22Rv1 (cell line): ENCODE measurements at regions not wholly inside any gene's neighbourhood (a gene's known extent, or its start where the extent isn't known, plus 50 kb on each side); places are given as distances from the start of the nearest gene placed in this dataset.

Experiments used
- H3K27ac ChIP-seq: fragments of 450-650 bp; 2 replicates; pipeline ENCODE4 v1.5.1; 2017
- ZFX ChIP-seq: fragments of 450-650 bp; IDR thresholded peaks from 2 replicates; pipeline ENCODE4 v1.6.1; 2017; ENCODE audit warnings: antibody characterized with exemption, borderline replicate concordance
- TF ChIP-seq, protein P1 (sequence below): fragments of 450-650 bp; IDR thresholded peaks from 2 replicates; pipeline ENCODE4 v1.5.1; 2017; ENCODE audit warnings: mild to moderate bottlenecking

DNA sequence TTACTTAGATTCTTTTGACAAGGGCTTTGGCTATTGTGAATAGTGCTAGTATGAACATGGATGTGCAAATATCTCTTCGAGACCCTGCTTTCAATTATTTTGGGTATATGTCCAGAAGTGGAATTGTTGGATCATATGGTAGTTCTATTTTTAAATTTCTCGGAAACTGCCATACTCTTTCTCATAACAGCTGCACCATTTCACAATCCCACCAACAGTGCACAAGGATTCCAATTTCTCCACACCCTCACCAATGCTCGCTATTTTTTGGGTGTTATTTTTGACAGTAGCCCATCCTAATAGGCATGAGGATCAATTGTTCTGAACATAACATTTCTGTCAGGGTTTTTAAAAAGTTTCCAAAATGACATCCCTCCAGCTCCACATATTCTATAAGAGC lies 69.2 kb upstream of the ESR1 start:
- TF ChIP-seq, protein P1, sequence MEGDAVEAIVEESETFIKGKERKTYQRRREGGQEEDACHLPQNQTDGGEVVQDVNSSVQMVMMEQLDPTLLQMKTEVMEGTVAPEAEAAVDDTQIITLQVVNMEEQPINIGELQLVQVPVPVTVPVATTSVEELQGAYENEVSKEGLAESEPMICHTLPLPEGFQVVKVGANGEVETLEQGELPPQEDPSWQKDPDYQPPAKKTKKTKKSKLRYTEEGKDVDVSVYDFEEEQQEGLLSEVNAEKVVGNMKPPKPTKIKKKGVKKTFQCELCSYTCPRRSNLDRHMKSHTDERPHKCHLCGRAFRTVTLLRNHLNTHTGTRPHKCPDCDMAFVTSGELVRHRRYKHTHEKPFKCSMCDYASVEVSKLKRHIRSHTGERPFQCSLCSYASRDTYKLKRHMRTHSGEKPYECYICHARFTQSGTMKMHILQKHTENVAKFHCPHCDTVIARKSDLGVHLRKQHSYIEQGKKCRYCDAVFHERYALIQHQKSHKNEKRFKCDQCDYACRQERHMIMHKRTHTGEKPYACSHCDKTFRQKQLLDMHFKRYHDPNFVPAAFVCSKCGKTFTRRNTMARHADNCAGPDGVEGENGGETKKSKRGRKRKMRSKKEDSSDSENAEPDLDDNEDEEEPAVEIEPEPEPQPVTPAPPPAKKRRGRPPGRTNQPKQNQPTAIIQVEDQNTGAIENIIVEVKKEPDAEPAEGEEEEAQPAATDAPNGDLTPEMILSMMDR = no peak
- no peak for TF ChIP-seq ZFX
- H3K27ac ChIP-seq = no peak overlapping the region

DNA sequence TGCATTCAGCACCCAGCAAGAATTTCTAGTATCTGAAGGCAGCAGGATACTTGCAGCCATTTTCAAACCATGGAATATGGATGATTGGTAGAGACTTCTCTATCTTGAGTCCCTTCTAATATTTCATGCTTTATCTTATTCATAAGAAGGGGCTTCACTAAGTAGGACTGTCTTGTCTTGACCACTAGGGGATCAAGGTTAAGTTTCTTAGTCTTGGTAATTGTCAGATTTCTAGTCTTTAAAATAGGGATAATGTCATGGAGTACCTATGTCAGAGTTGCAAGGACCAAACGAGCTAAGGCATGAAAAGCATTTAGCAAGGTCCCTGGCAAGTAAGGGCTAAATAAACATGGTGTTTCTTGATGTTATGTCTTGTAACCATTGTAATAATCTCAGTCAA lies 68.5 kb upstream of the ESR1 start:
- TF ChIP-seq, protein P1 = no peak
- TF ChIP-seq ZFX = no peak
- H3K27ac ChIP-seq = no peak overlapping the region

DNA sequence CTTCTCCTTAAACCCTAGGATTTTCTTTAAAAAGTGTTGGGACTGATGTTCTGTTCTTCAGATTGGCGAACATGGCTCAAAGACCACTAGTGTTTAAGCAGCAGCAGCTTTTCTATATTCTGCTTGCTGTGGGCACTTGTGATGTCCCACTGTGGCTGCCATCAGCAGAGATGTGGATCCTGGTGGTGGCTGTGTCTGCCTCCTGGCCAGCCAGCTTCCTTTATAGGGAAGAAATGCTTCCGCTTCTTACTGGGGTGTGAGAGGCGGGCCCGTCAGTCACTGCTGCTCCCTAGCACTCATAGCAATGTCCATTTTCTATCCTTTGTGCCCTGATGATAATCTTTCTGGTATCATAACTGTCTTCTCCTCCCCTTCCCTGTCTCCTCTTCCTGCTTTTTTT lies 66.7 kb upstream of the ESR1 start:
- no peak overlapping the region for H3K27ac ChIP-seq
- TF ChIP-seq ZFX = no peak
- TF ChIP-seq, protein P1 = no peak

DNA sequence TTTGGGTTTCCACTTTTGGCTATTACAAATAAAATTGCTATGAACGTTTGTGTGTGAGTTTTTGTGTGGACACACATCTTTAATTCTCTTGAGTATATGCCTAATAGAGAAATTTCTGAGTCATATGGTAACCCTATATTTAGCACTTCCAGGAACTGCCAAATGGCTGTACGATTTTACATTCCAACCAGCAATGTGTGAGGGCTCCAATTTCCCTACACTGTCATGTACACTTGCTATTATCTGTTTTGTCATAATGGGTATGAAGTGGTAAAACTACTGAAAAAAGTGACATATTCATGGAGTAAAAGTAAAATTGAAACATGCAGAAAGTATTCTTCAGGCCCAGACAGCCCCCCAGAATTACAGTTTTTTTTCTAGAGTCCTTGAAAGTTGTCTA lies 59.6 kb upstream of the ESR1 start:
- TF ChIP-seq, protein P1 = no peak
- no peak for TF ChIP-seq ZFX
- no peak overlapping the region for H3K27ac ChIP-seq

DNA sequence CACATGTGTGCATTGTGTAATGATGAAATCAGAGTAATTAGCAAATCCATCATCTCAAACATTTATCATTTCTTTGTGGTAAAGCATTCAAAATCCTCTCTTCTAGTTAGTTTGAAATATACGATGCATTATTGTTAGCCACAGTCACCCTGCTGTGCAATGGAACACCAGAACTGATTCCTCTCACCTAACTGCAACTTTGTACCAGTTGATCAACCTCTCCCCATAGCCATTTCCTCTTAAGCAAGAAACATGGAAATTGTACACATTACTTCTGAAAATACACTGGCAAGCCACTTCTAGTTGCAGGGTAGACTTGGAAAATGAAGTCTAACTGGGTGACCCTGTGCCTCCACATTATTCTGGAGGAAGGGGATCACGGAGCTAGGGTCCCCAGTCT lies 58.1 kb upstream of the ESR1 start:
- TF ChIP-seq, protein P1 = no peak
- TF ChIP-seq ZFX = no peak
- no peak overlapping the region for H3K27ac ChIP-seq

DNA sequence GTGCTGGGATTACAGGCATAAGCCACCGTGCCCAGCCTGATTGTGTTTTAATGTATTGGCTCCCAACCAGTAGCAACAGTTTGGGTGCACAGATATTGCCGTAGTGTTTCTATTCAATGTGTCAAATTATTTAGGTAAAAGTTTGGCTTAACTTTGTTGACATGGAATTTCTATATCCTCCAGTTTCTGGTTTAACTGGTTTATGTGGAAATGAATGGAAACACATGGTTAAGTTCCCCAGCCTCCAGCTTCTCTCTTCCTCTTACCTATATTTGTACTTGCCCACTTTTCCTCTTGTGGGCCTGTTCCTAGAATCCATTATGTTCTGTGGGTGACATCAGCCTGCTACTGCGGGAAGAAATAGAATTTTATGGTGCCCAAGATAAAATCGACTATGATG lies 53.9 kb upstream of the ESR1 start:
- H3K27ac ChIP-seq = no peak overlapping the region
- TF ChIP-seq, protein P1 = no peak
- TF ChIP-seq ZFX = no peak

DNA sequence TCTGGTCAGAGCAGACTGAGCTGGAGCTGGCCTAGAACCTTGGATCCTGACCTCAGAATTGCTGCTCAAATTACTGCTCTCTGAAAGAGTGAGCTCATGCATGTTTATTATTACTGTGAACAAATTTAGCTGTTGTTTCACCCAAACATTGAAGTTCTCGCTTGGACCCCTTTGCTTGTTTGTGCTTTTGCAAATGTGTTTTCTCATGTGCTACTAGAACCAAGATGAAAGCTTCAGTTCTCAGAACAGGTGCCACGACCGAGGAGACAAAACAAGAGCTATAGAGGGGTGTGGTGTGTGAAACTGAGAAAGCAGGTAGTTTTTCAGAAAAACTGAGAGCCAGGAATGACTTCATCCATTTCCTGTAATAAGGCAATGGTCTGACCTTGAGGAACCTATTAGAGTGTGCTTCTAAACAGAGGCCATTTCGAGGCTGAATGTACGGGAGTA lies 50.0 kb upstream of the ESR1 start:
- H3K27ac ChIP-seq = no peak overlapping the region
- no peak for TF ChIP-seq ZFX
- TF ChIP-seq, protein P1 = no peak
